ENCODE measurements at regions not wholly inside any gene's neighbourhood (a gene's known extent, or its start where the extent isn't known, plus 50 kb on each side); places are given as distances from the start of the nearest gene placed in this dataset.

DNA sequence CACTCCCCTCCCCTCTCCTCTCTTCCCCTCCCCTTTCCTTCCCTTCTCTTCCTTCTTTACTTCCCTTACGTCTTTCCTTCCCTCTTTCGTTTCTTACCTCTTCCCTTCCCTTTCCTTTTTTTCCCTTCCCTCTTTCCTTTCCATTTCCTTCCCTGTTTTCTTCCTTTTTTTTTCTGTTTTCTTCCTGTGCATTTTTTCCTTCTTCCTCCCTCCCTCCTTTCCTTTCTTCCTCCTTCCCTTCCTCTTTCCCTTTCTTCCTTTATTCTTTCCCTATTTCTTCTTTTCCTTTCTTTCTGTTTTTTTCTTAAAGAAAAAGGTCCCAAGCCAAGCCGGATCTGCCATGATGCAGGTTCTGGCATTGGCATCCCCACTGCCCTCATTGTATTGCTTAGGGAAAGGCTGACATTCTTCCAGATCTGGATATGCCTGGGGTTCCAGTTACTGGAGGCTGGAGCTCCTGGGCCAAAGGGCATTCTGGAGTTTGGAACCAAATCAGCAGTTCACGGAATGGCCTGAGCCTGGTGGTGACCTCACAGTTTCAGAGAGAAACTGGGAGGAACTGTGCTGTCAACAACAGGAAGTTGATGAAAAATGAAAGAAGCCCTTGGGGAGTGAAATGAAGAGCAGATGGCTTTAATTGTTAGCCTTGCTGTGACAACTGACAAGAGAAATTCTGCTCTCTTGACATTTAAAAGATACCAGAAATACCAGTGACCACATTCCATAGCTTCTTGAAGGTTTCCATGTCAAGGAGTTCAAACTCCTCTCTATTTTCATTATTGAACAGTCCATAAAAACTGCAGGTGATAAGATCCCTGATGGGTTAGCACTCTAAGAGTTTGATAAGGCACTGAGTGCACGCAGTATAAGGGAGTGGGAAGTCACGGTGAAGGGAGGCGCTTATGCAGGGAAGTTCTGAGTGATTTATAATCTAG is 622.1 kb downstream of the SPRY1 start:
- DNase-seq: no peak

DNA sequence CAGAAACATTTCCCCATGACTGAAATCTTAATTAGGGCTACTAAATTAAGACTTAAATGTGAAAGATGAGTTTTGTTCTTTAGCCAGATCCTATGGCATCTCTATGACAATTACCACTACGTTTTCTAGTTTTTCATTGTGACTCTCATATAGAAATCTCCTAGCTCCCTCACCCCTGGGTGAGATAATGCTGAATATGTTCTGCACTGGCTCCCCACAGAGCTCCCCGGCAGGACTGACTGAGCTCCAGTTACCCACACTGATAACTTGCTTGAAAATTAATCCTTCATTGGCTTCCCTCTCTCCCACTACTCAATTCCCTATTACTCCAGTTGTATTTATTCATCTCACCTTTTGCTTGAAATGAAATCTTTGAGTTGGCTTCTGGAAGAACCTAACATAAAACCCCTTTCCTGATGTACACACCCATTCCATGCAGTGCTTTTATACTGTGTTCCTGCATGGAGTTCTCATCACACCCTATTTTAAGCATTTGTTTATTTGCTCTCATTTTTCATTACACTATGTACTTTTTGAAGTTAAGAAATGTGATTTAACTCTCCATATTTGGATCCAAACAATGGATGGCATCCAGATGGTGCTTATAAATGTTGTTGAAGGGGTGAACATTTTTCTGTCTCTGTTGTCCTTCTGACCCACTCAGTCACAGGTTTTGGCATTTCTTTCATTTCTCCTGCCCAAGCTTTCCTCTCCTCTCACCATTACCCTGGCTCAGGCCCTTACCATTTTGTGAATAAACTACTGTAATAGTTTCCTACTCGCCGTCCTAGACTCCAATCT is 623.4 kb downstream of the SPRY1 start:
- DNase-seq: no peak

DNA sequence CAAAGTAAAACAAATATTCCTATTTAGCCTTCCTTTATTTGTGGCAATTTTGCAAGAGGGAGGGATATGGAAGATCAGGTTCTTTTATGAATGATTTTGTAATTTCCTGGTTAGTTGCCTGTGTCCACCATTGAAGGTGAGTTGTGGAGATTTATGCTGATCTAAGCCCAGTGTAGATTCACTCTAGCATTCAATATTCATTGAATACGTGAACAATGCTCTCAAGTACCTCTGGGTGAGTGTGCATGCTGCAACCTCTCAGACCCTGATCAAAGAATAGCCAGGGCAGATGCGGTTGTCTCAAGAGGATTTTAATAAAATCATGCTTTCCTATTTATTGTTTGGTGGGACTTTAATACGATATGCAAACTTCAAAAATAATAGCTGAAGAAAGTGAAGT is 628.4 kb downstream of the SPRY1 start:
- no peak for DNase-seq

DNA sequence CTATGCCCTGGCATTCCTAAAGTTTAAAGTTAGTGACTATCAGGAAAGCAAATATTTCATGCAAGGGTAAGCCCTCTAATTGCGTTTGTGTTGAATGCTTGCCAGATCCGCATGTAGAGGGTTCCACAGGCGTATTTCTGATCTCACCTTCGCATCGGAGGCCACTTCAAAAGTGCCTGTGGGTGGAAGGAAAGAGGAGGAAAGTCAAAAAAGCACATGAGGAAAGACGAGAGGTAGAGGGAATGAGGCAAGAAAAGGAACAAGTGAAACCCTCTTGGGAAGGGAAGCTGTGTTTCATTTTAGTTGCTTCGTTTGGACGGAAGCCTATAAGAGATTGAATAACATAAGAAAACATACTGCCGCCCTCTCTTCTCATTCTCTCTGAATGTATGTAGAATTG is 628.8 kb downstream of the SPRY1 start:
- no peak for DNase-seq

DNA sequence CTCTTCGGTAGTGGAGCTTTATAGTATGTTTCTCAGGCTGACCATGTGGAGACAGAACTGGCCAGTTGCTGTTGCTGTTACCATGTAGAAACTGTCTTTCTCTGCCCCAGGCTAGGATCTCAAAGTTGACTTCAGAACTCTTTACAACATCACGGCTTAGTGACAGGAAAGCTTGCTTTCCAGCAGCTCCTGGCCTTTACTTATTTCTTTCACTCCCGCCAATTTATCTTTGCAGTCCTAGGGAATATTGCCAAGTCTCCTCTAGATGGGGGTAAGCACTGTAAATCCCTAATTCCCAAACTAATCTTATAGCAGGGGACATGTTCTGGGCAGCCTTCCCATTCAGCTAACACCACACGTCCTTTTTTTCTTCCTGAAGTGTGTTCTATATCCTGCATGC is 631.6 kb downstream of the SPRY1 start:
- DNase-seq: no peak

DNA sequence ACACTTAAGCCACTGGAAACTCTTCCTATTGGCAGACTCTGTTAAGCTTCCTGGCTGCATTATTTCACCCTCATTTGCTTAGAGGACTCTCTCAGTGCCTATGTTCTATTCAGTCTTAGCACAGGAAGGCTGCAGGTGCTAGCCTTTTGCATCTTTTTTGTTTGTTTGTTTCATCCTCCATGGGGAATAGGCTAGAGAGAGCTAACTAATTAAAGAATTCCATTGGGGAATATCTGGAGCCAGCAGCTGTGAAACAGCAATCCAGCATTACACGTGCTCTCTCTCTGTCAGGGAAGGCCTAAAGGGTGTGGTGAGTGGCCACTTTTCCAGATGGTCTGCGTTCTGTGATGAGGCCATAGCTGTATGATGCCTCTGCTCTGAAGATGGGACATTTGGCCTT is 633.6 kb downstream of the SPRY1 start:
- no peak for DNase-seq

DNA sequence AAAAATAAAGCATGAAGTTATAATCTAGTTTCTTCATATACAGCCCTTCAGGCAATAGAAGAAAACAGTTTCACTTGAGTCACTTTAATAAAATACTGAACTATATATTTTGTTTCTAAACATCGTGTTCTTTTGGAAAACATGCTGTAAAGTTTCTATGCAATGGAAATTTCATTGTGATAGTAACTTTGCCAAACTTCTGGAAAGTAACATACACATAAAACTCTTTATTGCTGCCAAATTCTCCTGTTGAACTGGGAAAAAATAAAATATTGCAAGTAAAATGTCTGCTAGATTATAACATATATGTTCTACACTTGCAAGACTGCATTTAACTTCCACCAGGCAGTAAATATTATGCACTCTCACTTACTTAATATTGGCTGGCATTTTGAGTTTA is 635.4 kb downstream of the SPRY1 start:
- DNase-seq: no peak

DNA sequence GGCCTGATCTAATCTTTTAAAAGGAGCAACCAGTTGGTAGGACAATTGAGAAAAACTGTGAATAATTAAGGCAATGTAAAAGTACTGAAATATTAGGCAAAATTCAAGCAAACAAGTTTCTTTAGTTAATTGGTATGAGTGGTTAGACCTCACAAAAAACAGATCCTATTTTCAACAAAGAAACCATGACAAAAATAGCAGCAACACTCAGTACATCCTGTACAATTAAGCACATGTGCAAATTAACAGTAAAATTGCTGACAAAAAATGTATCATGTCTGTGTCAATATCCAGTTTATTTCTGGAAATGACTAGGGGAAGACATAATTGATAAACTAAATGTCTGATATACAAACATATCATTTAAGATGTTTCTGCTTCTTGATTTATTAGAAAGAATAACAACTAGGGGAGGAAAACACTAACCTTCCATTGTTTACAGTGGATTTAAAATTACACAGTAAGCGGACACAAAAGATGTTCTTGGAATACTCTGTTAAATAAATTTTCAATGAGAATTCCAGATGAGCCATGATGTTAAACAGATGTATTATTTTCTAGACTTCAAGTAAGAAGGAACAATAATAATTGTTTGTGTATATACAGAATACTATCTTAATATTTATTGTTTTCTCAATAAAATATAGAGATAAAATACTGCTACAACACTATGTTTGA is 638.9 kb downstream of the SPRY1 start:
- no peak for DNase-seq

DNA sequence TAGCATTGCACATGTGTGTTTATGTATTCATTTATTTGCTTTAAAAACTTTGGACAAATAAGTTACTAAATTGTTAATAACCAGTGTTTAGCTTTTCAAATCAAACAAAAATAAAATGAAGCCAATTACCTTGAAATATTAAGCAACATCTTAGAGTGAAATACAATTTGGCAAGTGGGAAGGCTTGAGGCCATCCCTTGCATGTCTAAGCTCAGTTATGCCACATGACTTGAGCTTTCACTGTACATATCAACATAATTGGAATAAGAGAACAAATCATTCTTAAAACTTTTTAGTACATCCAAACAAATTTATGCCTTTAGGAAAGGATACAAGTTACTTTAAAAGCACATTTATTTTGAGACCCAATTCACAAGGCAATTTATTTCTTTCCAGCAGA is 640.6 kb downstream of the SPRY1 start:
- no peak for DNase-seq

DNA sequence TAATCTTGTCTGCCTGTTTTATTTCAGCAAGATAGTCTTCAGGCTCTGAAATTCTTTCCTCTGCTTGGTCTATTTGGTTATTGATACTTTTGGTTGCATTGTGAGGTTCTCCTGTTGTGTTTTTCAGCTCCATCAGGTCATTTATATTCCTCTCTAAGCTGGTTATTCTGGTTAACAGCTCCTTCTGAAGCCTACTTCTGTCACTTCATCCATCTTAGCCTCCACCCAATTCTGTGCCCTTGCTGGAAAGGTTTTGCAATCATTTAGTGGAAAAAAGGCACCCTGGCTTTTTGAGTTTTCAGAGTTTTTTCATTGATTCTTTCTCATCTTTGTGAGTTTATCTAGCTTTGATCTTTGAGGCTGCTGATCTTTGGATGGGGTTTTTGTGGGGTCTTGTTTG is 647.7 kb downstream of the SPRY1 start:
- DNase-seq: no peak

DNA sequence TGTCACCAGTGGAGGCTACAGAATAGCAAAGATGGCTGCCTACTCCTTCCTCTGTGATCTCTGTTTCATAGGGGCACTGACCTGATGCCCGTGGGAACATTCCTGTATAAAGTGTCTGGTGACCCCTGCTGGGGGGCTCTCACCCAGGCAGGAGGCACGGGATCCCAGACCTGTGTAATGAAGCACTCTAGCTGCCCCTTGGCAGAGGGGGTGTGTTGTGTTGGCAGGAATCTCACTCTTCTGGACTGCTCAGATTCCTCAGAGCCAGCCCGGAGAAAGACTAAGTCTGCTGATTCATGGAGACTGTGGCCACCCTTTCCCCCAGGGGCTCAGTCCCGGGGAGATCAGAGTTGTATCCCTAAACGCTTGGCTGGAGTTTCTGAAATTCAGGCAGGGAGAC is 648.3 kb downstream of the SPRY1 start:
- no peak for DNase-seq

DNA sequence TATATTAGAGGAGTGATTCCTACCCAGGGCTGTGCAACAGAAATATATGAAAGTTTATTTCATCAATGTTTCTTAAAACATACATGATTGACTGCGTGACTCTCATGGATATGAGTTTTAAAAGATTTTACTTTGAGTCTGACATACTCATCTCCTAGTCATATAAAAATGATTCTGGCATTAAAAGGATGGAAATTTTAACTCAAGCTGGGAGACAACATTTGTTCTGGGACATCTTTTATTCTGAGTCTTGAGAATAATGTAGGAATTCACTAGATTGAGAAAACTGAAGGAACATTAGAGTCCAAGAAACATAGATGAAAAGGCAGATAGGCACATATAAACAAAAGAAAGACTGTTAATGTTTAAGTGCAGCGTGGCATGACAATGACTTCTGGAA is 649.6 kb downstream of the SPRY1 start:
- no peak for DNase-seq

DNA sequence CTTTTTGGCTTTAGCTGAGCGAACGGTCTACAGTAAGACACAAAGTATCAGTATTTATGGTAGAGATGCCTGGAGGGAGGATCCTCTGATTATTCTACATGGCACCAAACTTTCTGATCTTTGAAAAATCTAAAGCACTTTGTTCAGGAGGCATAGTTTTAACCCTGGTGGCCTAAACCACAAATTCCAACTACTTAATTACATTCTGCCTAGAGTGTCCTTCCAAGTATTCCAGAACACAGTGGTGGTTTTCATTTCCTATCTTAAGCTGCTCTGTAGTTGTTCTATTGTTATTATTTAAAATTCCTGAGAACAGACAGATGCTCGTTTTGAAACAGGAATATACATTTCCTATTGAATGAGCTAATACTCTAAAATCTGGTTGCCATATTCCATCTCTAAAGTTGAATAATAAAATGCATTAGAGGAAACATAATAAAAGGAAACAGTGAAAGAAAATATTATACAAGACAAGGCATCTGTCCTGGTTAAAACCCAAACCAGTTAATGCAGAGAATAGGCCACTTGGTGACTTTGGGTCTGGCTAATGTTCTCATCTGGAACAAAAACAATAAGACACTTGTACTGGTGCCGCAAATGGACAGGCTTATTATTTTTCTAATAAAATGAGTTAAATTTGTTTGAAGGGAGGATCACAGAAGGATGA is 657.4 kb downstream of the SPRY1 start:
- no peak for DNase-seq

DNA sequence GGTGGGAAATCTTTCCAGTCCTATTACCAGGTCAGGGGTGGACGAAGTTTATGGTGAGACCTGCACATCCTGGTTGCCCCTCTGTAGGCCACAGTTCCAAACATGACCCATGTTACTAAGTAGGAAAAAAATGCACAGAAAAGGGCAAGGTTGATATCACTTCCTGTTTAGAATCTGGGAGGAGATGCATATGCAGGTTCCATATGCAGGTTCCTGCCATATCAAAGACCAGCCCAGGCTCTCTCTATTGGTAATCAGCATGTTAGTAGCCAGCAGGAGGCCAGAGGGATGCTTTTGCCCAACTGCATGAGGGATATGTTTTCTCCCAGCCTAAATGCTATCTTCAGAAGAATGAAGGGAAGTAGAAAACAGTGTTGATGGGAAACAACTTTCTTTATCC is 657.2 kb downstream of the ANKRD50 start:
- DNase-seq: no peak

DNA sequence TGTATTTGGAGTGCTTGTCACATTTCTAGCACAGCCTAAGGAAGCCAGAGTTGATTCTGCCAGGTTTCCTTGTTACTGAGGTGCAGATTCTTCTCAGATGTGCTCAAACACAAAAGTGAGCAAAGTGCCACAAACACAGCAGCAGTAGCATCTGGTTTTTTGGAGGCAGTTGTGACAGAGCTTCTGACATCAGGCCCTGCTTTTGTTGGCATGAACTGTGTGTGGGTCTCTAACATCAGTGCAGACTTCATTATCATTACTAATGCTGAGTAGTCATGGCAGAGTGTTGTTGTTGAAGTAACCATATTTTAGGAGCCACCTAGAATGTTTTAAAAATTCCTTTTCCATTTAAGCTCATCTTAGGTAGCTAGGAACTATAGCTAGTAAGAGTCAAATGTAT is 656.6 kb downstream of the ANKRD50 start:
- DNase-seq: no peak

DNA sequence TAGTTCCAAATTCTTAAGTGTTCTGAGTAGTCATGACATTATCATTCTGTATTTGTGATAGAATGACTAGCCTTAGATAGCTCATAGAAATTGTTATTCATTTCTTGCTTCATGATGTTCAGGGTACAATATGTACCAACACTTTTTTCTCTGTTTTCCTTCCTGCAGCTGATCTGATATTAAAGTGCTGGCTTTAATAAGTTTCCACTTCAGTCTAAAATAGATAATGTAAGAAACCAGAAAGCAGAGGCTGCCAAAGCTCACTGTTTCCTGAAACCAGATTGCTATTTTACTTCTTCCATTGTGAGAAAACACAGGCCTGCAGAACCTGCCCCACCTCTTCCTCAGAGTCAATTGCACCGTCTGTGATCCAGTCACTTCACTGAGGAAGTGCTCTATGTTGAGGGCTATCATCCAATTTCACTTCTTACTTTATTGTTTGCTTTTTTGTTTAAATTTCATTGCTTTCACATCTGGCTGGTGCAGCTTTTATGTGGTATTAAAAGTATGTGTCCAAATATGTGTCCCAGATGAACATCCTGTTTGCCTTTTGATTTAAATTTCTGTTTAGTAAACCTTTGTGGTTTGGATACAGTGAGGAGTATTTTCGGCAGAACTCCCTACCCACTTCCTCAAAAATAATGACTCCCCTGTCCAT is 652.1 kb downstream of the ANKRD50 start:
- DNase-seq: peak; percentile 2

DNA sequence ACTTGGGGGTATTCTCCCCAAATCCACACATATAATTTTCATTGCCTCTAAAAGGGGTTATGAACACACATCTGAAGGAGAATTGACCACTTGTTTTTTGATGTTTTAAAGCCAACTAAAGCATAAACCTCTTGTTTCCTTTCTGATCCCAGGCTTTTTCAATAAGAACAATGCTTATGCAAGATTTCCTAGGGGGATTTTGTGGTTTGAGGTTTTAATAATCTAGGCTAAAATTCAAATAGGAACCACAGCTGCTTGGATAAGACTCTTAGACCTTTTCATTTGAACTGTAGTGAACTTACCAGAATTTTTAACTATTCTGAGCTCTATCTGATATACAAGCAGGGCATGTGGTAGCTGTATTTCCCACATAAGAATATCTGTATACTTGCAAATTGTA is 651.1 kb downstream of the ANKRD50 start:
- DNase-seq: no peak

DNA sequence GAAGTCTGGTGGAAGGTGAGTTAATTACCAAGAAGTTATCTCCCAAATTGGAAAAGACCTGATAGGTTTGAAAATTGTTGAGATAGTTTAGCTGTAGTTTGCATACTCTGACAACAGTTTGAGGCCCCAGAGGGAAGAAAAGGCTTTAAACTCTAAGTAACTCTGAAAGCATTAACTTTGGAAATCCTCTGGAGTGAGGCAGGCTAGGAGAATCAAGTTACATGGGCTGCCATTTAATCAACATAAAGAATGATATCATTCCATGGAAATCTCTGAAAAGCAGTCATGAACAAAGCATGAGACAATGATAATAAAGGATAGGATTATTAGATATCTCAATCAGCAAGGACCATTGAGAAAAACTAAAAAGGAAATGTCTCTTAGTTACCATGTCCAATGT is 647.1 kb downstream of the ANKRD50 start:
- DNase-seq: no peak

DNA sequence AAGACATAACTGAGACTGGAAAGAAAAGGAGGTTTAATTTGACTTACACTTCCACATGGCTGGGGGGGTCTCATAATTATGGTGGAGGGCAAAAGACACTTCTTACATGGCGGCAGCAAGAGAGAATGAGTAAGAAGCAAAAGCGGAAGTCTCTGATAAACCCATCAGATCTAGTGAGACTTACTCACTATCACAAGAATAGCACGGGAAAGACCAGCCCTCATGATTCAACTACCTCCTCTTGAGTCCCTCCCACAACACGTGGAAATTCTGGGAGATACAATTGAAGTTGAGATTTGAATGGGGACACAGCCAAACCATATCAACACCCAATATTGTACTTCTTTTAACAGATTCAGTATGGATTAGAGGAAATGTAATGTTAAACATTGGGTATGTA is 646.6 kb downstream of the ANKRD50 start:
- no peak for DNase-seq

DNA sequence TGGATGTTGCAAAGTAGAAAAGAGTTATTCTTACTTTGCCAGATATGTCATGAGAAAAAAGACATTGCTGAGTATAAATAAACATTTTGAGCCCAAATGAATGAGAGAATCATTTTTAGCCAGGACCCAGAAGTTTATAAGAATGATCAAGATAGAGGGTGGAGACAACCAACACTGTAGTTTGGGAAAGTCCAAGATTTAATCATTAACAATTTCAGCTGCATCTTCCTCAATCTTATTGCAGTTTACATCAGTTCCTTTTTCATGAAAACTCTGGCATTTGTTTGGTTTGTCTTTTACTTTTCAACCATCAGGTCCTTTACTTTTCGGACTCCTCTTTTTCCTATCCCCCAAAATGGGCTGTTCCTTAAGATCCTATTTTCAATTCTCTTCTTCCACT is 645.9 kb downstream of the ANKRD50 start:
- no peak for DNase-seq

DNA sequence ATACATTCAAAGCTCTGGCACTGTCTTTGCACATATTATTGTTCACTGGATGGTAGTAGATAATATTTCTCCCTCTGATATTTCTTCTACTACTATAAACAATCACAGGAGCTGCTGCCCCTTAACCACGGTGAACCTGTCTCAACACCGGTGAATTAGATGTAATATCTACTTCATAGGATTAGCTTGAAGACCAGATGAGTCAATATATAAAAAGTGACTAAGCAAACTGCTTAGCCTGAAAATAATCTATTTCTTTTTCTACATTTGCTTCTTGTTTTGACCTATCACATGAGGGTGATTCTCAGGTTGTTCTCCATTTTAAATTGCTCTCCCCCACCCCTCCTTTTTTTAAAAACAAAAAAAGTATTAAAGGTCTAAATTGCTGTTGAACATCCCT is 645.5 kb downstream of the ANKRD50 start:
- no peak for DNase-seq

DNA sequence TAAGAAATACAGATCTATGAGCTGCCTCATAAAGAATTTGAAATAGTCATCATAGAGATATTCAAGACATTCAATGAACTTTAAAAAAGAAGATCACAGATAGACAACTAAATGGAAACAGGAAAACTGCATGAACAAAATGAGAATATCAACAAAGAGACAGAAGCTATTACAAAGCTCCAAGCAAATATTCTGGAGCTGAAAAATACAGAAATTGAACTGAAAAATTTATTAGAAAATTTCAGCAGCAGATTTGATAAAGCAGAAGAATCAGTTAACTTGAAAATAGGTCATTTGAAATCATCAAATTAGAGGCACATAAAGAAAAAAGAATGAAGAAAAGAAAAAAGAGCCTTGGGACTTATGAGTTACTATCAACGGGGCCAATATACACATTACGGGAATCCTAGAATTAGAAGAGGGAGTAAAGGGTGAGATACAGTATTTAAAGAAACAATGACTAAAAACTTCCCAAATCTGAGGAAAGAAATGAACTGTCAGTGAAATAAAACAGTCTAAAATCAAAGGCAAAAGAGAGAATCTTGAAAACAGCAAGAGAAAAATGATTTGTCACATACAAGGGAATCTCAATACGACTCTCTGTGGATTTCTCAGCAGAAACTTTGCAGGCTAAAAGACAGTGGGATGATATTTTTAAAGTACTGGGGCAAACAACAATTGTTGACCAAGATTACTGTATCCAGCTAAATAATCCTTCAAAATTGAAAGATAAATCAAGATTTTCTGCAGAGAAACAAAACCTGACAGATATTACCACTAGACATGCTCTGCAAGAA is 641.6 kb downstream of the ANKRD50 start:
- DNase-seq: no peak

Measured in CD4-positive, alpha-beta T cell treated with Interleukin-17A for 1 hour (primary cell).